SK-N-SH treated with all-trans-retinoic acid at 6 μM for 48 hours (cell line): ENCODE measurements at regions not wholly inside any gene's neighbourhood (a gene's known extent, or its start where the extent isn't known, plus 50 kb on each side); places are given as distances from the start of the nearest gene placed in this dataset.

Source experiments
- CSDC2 ChIP-seq: fragments of 250-450 bp; sonication (Bioruptor Pico); IDR thresholded peaks from 2 replicates; pipeline ENCODE4 v1.5.0; 2020; ENCODE audit warnings: mild to moderate bottlenecking, moderate library complexity
- ISL1 ChIP-seq: fragments of 250-450 bp; sonication (Bioruptor Pico); IDR thresholded peaks from 2 replicates; pipeline ENCODE4 v2.1.2; 2022; ENCODE audit warnings: mild to moderate bottlenecking, moderate library complexity
- TOX ChIP-seq: fragments of 250-450 bp; sonication (Bioruptor Pico); IDR thresholded peaks from 2 replicates; pipeline ENCODE4 v1.8.0; 2021; ENCODE audit warnings: mild to moderate bottlenecking, moderate library complexity, borderline replicate concordance
- ZFP3 ChIP-seq: fragments of 250-450 bp; sonication (Bioruptor Pico); IDR thresholded peaks from 2 replicates; pipeline ENCODE4 v1.5.0; 2020; ENCODE audit warnings: mild to moderate bottlenecking, moderate library complexity
- ZNF565 ChIP-seq: fragments of 450-650 bp; formaldehyde crosslinking; conservative IDR thresholded peaks from 2 replicates; pipeline ENCODE4 v1.5.0; 2020; ENCODE audit warnings: low read depth, mild to moderate bottlenecking, moderate library complexity
- TF ChIP-seq, protein P1 (sequence below): fragments of 250-450 bp; sonication (Bioruptor Pico); IDR thresholded peaks from 2 replicates; pipeline ENCODE4 v1.5.0; 2020; ENCODE audit warnings: mild to moderate bottlenecking, moderate library complexity

DNA sequence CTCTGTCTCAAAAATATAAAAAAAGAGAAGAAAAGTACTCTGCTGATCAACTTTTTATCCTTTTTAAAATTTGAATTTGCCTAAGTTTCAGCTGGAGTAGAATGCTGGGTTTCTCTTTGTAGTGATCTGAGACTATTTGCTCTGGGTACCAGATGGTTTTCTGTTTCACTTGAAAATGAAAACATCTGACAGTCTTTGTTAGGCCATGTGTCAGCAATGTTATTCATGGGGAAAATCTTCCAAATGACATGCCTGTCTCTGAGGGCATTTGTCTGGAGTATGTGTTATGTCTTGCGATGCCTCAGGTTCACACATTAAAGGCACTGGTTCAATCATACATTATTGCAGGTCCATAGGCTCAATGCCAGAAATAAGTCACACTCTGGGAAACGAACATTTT is 175.3 kb upstream of the TMEM229A start:
- no peak for TF ChIP-seq ZFP3
- no peak for TF ChIP-seq CSDC2
- TF ChIP-seq ZNF565 (CRISPR knock-in tag) = no peak
- no peak for TF ChIP-seq ISL1 (CRISPR knock-in tag)
- TF ChIP-seq, protein P1, sequence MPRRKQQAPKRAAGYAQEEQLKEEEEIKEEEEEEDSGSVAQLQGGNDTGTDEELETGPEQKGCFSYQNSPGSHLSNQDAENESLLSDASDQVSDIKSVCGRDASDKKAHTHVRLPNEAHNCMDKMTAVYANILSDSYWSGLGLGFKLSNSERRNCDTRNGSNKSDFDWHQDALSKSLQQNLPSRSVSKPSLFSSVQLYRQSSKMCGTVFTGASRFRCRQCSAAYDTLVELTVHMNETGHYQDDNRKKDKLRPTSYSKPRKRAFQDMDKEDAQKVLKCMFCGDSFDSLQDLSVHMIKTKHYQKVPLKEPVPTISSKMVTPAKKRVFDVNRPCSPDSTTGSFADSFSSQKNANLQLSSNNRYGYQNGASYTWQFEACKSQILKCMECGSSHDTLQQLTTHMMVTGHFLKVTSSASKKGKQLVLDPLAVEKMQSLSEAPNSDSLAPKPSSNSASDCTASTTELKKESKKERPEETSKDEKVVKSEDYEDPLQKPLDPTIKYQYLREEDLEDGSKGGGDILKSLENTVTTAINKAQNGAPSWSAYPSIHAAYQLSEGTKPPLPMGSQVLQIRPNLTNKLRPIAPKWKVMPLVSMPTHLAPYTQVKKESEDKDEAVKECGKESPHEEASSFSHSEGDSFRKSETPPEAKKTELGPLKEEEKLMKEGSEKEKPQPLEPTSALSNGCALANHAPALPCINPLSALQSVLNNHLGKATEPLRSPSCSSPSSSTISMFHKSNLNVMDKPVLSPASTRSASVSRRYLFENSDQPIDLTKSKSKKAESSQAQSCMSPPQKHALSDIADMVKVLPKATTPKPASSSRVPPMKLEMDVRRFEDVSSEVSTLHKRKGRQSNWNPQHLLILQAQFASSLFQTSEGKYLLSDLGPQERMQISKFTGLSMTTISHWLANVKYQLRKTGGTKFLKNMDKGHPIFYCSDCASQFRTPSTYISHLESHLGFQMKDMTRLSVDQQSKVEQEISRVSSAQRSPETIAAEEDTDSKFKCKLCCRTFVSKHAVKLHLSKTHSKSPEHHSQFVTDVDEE (CRISPR knock-in tag) = no peak
- no peak for TF ChIP-seq TOX (CRISPR knock-in tag)
